MM.1S (cell line): ENCODE measurements at regions not wholly inside any gene's neighbourhood (a gene's known extent, or its start where the extent isn't known, plus 50 kb on each side); places are given as distances from the start of the nearest gene placed in this dataset.

Experiments
- DNase-seq: peaks from one replicate; pipeline ENCODE4 v3.0.0-alpha.2; 2015
- H2AFZ ChIP-seq: fragments of 300-600 bp; sonication (generic); 2 replicates; pipeline ENCODE4 v1.6.0; 2016; ENCODE audit warnings: antibody characterized with exemption, low read length
- H3F3A ChIP-seq: fragments of 300-600 bp; sonication (generic); 2 replicates; pipeline ENCODE4 v1.6.1; 2016; ENCODE audit warnings: mild to moderate bottlenecking, antibody characterized with exemption, low read length, moderate library complexity, mixed read lengths; ENCODE audit not compliant: insufficient read depth
- H3K27ac ChIP-seq: fragments of 300-600 bp; sonication (generic); 2 replicates; pipeline ENCODE4 v1.5.1; 2016; ENCODE audit warnings: mild to moderate bottlenecking, low read length
- H3K27me3 ChIP-seq: fragments of 300-600 bp; sonication (generic); replicated peaks from 2 replicates; pipeline ENCODE4 v1.6.0; 2016; ENCODE audit warnings: low read length; ENCODE audit not compliant: insufficient read depth
- H3K36me3 ChIP-seq: fragments of 300-600 bp; sonication (generic); replicated peaks from 2 replicates; pipeline ENCODE4 v1.6.1; 2016; ENCODE audit warnings: mild to moderate bottlenecking, low read length, mixed read lengths; ENCODE audit not compliant: insufficient read depth
- H3K4me1 ChIP-seq: fragments of 300-600 bp; sonication (generic); 2 replicates; pipeline ENCODE4 v1.6.1; 2016; ENCODE audit warnings: low read length, mixed read lengths
- H3K4me2 ChIP-seq: fragments of 300-600 bp; sonication (generic); 2 replicates; pipeline ENCODE4 v1.6.0; 2016; ENCODE audit warnings: low read depth, low read length
- H3K4me3 ChIP-seq: fragments of 300-600 bp; sonication (generic); 2 replicates; pipeline ENCODE4 v1.5.1; 2016; ENCODE audit warnings: low read length, mixed read lengths
- H3K79me2 ChIP-seq: fragments of 300-600 bp; sonication (generic); 2 replicates; pipeline ENCODE4 v1.6.1; 2016; ENCODE audit warnings: mixed run types, low read length, mixed read lengths
- H3K9ac ChIP-seq: fragments of 300-600 bp; sonication (generic); 2 replicates; pipeline ENCODE4 v1.6.1; 2016; ENCODE audit warnings: low read length, mixed read lengths
- H3K9me2 ChIP-seq: fragments of 300-600 bp; sonication (generic); replicated peaks from 2 replicates; pipeline ENCODE4 v1.6.1; 2016; ENCODE audit warnings: mild to moderate bottlenecking, low read length, mixed read lengths; ENCODE audit not compliant: insufficient read depth
- H3K9me3 ChIP-seq: fragments of 300-600 bp; sonication (generic); replicated peaks from 2 replicates; pipeline ENCODE4 v1.6.1; 2016; ENCODE audit warnings: mild to moderate bottlenecking, low read length, mixed read lengths; ENCODE audit not compliant: insufficient read depth
- H4K20me1 ChIP-seq: fragments of 300-600 bp; sonication (generic); 2 replicates; pipeline ENCODE4 v1.6.1; 2016; ENCODE audit warnings: mild to moderate bottlenecking, low read length, moderate library complexity, mixed read lengths; ENCODE audit not compliant: insufficient read depth
- CTCF ChIP-seq: fragments of 300-600 bp; sonication (generic); IDR thresholded peaks from 2 replicates; pipeline ENCODE4 v1.5.1; 2016; ENCODE audit warnings: antibody characterized with exemption, low read length, mixed read lengths
- EZH2 ChIP-seq: fragments of 300-600 bp; sonication (generic); optimal IDR thresholded peaks from 2 replicates; pipeline ENCODE3; 2017; ENCODE audit warnings: low read depth, mild to moderate bottlenecking, antibody characterized with exemption, low read length, mixed read lengths
- EZH2phosphoT487 ChIP-seq: fragments of 300-600 bp; sonication (generic); IDR thresholded peaks from 2 replicates; pipeline ENCODE4 v1.6.1; 2018; ENCODE audit warnings: antibody characterized with exemption, low read length

- H3K4me2 ChIP-seq, result no peak overlapping the region; the same call in 1 of the 2 replicates
- no peak overlapping the region for H3K27ac ChIP-seq
- no peak overlapping the region for H3K9ac ChIP-seq
- DNase-seq, result peak; percentile 29
- H3K4me3 ChIP-seq, result no peak overlapping the region
- H3K36me3 ChIP-seq, result no peaks in the 10 kb centered on the region
- no peaks in the 10 kb centered on the region for H3K9me2 ChIP-seq
- H3F3A ChIP-seq, result no peaks in the 10 kb centered on the region; the same call in 1 of the 2 replicates
- H3K79me2 ChIP-seq, result no peaks in the 10 kb centered on the region
- TF ChIP-seq EZH2 (no peak), EZH2phosphoT487 (no peak), CTCF (no peak)
- H3K27me3 ChIP-seq, result no peaks in the 10 kb centered on the region
- no peaks in the 10 kb centered on the region for H4K20me1 ChIP-seq
- H2AFZ ChIP-seq, result no peak overlapping the region
- peaks cover 6% of the 10 kb centered on the region; the same call in 1 of the 2 replicates for H3K4me1 ChIP-seq
- no peaks in the 10 kb centered on the region for H3K9me3 ChIP-seq
Measured at GRCh38 chr4:32574803-32575202, 1854.6 kb downstream of the PCDH7 start.

GRCh38 chr4:32589097-32589496, 1868.9 kb downstream of the PCDH7 start:
- no peaks in the 10 kb centered on the region for H3K9me2 ChIP-seq
- no peaks in the 10 kb centered on the region for H3K36me3 ChIP-seq
- H3K9ac ChIP-seq, result no peak overlapping the region
- H3K9me3 ChIP-seq, result no peaks in the 10 kb centered on the region
- no peaks in the 10 kb centered on the region for H4K20me1 ChIP-seq
- no peaks in the 10 kb centered on the region for H3K79me2 ChIP-seq
- H3K4me1 ChIP-seq, result no peaks in the 10 kb centered on the region
- H2AFZ ChIP-seq, result no peak overlapping the region
- H3K4me3 ChIP-seq, result no peak overlapping the region
- no peak for DNase-seq
- no peak overlapping the region for H3K4me2 ChIP-seq
- H3K27me3 ChIP-seq, result no peaks in the 10 kb centered on the region
- H3F3A ChIP-seq, result no peaks in the 10 kb centered on the region
- H3K27ac ChIP-seq, result no peak overlapping the region
- no peak for TF ChIP-seq CTCF
- TF ChIP-seq EZH2phosphoT487, result no peak
- no peak for TF ChIP-seq EZH2

GRCh38 chr4:32589853-32590252, 1869.7 kb downstream of the PCDH7 start:
- Histone ChIP-seq H3K4me1 (no peaks in the 10 kb centered on the region), H3K79me2 (no peaks in the 10 kb centered on the region), H3K4me3 (no peak overlapping the region), H3K9me3 (no peaks in the 10 kb centered on the region), H3K27ac (no peak overlapping the region), H3F3A (no peaks in the 10 kb centered on the region), H3K9me2 (no peaks in the 10 kb centered on the region), H2AFZ (no peak overlapping the region), H4K20me1 (no peaks in the 10 kb centered on the region), H3K4me2 (no peak overlapping the region), H3K36me3 (no peaks in the 10 kb centered on the region), H3K9ac (no peak overlapping the region), H3K27me3 (no peaks in the 10 kb centered on the region)
- TF ChIP-seq EZH2phosphoT487 (no peak), EZH2 (no peak), CTCF (no peak)
- DNase-seq, result no peak
